K562 (cell line): ENCODE measurements at regions not wholly inside any gene's neighbourhood (a gene's known extent, or its start where the extent isn't known, plus 50 kb on each side); places are given as distances from the start of the nearest gene placed in this dataset.

Source experiments
- ATAC-seq: fragments of 200-7000 bp; cut with Tn5 transposase; 3 replicates; pipeline ENCODE4 v1.9.1; 2020; ENCODE audit warnings: moderate library complexity
- BruUV-seq: library from RNA; stranded (reverse); fragments of 400-500 nt; replicated peaks from 2 replicates; lab custom pipeline; 2021; lab: Mats Ljungman, UMichigan
- CTCF ChIA-PET: fragments of 300-600 bp; formaldehyde crosslinking; extraction: SDS; loops from one replicate; lab custom pipeline; 2021; ENCODE audit warnings: low intra/inter-chr PET ratio; lab: Yijun Ruan, JAX
- POLR2A ChIA-PET: fragments of 300-600, 350-650 bp; sonication (Branson Sonifier 250); formaldehyde crosslinking; extraction: SDS; loops from one replicate; lab custom pipeline; 2021; ENCODE audit warnings: antibody characterized with exemption, inconsistent platforms; lab: Yijun Ruan, JAX
- DNase-seq, 4 experiments: peaks; one replicate each; pipeline versions ENCODE4 v3.0.0 to v3.0.0-alpha.2; 2011 to 2018; ENCODE audit warnings: low spot score in 3 of 4, mixed read lengths in 3 of 4; ENCODE audit errors: extremely low read depth in 1 of 4
- FAIRE-seq: peaks from 2 replicates; lab custom pipeline; 2011; peaks lifted over from hg19 to GRCh38; lab: Jason Lieb, UNC
- H2AFZ ChIP-seq: 2 replicates; pipeline ENCODE4 v1.6.0; 2011; ENCODE audit warnings: low read depth, low read length, control low read depth, inconsistent platforms
- H3K27ac ChIP-seq: fragments of 200-600 bp; 3 replicates; pipeline ENCODE4 v1.8.0; 2011; ENCODE audit warnings: low read depth, mild to moderate bottlenecking, control low read depth, inconsistent platforms, low read length, moderate library complexity, mixed read lengths; ENCODE audit errors: extremely low read depth
- H3K27me3 ChIP-seq, 2 experiments: fragments of 300-600 bp in 1 of 2; 2 replicates in 1 of 2; 3 replicates in 1 of 2; pipeline versions ENCODE4 v1.6.0 to v1.8.0; 2011; ENCODE audit warnings: inconsistent platforms in 2 of 2, low read length in 2 of 2, mild to moderate bottlenecking in 1 of 2, mixed read lengths in 1 of 2, moderate library complexity in 1 of 2; ENCODE audit not compliant: control insufficient read depth in 2 of 2, insufficient read depth in 2 of 2
- H3K36me3 ChIP-seq: fragments of 300-600 bp; 3 replicates; pipeline ENCODE4 v1.8.0; 2011; ENCODE audit warnings: mild to moderate bottlenecking, low read length, inconsistent platforms; ENCODE audit not compliant: control insufficient read depth, insufficient read depth
- H3K4me1 ChIP-seq, 2 experiments: fragments of 200-600 bp in 1 of 2; replicated peaks in 1 of 2; 2 replicates in 1 of 2; 3 replicates in 1 of 2; pipeline versions ENCODE4 v1.5.1 to v1.8.0; 2011; ENCODE audit warnings: inconsistent platforms in 2 of 2, low read length in 2 of 2, mild to moderate bottlenecking in 1 of 2, mixed read lengths in 1 of 2, moderate library complexity in 1 of 2; ENCODE audit not compliant: control insufficient read depth in 2 of 2, insufficient read depth in 2 of 2
- H3K4me2 ChIP-seq: 2 replicates; pipeline ENCODE4 v1.6.1; 2011; ENCODE audit warnings: low read length, control low read depth, inconsistent platforms, mixed read lengths; ENCODE audit not compliant: insufficient read depth
- H3K4me3 ChIP-seq: fragments of 200-600 bp; sonication (generic), shearing (Covaris generic); 2 replicates; pipeline ENCODE4 v1.5.1; 2016; ENCODE audit warnings: control low read depth, inconsistent platforms
- H3K79me2 ChIP-seq: fragments of 200-600 bp; 3 replicates; pipeline ENCODE4 v1.8.0; 2011; ENCODE audit warnings: low read length, inconsistent platforms; ENCODE audit not compliant: control insufficient read depth, insufficient read depth
- H3K9ac ChIP-seq, 2 experiments: 2 replicates each; pipeline versions ENCODE4 v1.6.0 to v1.6.1; 2011; ENCODE audit warnings: low read depth in 2 of 2, low read length in 2 of 2, control low read depth in 1 of 2, inconsistent platforms in 1 of 2, mild to moderate bottlenecking in 1 of 2, mixed read lengths in 1 of 2; ENCODE audit not compliant: insufficient read depth in 1 of 2
- H3K9me1 ChIP-seq: one replicate; pipeline ENCODE4 v1.6.0; 2011; ENCODE audit warnings: inconsistent platforms, mild to moderate bottlenecking, low read length, moderate library complexity; ENCODE audit not compliant: control insufficient read depth, insufficient read depth
- H3K9me3 ChIP-seq: replicated peaks from 2 replicates; pipeline ENCODE4 v1.5.1; 2011; ENCODE audit warnings: low read depth, low read length, inconsistent platforms; ENCODE audit not compliant: control insufficient read depth, insufficient read depth
- H4K20me1 ChIP-seq: replicated peaks from 2 replicates; pipeline ENCODE4 v1.6.1; 2011; ENCODE audit warnings: low read length, inconsistent platforms, mixed read lengths; ENCODE audit not compliant: control insufficient read depth, insufficient read depth
- CXXC5 ChIP-seq: fragments of 250-450 bp; sonication (Bioruptor Pico); IDR thresholded peaks from 2 replicates; pipeline ENCODE4 v1.8.0; 2022; ENCODE audit warnings: inconsistent platforms, mild to moderate bottlenecking, moderate library complexity
- FOXJ2 ChIP-seq: fragments of 200-800 bp; sonication (Bioruptor generic); IDR thresholded peaks from 2 replicates; pipeline ENCODE4 v1.6.1; 2016; ENCODE audit warnings: missing genetic modification characterization, missing compliant biosample characterization
- GABPB2 ChIP-seq: fragments of 250-450 bp; sonication (Bioruptor Pico); conservative IDR thresholded peaks from 2 replicates; pipeline ENCODE4 v1.5.1; 2021; ENCODE audit warnings: mild to moderate bottlenecking
- GATAD2A ChIP-seq: fragments of 450-650 bp; IDR thresholded peaks from 2 replicates; pipeline ENCODE4 v1.6.1; 2017
- HLTF ChIP-seq: fragments of 450-650 bp; IDR thresholded peaks from 2 replicates; pipeline ENCODE4 v1.6.1; 2016
- KDM2B ChIP-seq: fragments of 250-450 bp; sonication (Bioruptor Pico); IDR thresholded peaks from 2 replicates; pipeline ENCODE4 v1.8.0; 2021; ENCODE audit warnings: mild to moderate bottlenecking, moderate library complexity
- MAZ ChIP-seq, 2 experiments: fragments of 450-650 bp in 1 of 2; sonication (generic) in 1 of 2; formaldehyde crosslinking; IDR thresholded peaks in 1 of 2; conservative IDR thresholded peaks in 1 of 2; 2 replicates each; pipeline versions ENCODE4 v1.4.0 to v1.5.0; 2020; ENCODE audit warnings: mild to moderate bottlenecking in 1 of 2, missing genetic modification reagents in 1 of 2
- NFYB ChIP-seq: IDR thresholded peaks from 2 replicates; pipeline ENCODE4 v1.6.1; 2011; ENCODE audit warnings: mild to moderate bottlenecking, moderate library complexity; ENCODE audit not compliant: insufficient read length; ENCODE audit errors: extremely low read depth
- NR4A1 ChIP-seq, 2 experiments: fragments of 250-450 bp in 1 of 2; fragments of 450-650 bp in 1 of 2; sonication (Bioruptor Pico) in 1 of 2; IDR thresholded peaks; 2 replicates each; pipeline versions ENCODE4 v1.4.0 to v1.6.1; 2016 to 2020; ENCODE audit warnings: mild to moderate bottlenecking in 2 of 2, missing compliant biosample characterization in 1 of 2, missing genetic modification characterization in 1 of 2, moderate library complexity in 1 of 2
- PHB ChIP-seq: fragments of 250-450 bp; sonication (Bioruptor Pico); IDR thresholded peaks from 2 replicates; pipeline ENCODE4 v1.5.0; 2021
- POLR2AphosphoS2 ChIP-seq: IDR thresholded peaks from 2 replicates; pipeline ENCODE4 v1.6.1; 2012; ENCODE audit warnings: low read length, improper control_type of control experiment
- RBM25 ChIP-seq: fragments of 200-400 bp; formaldehyde crosslinking; IDR thresholded peaks from 2 replicates; pipeline ENCODE4 v1.6.1; 2018; ENCODE audit warnings: low read length, low read depth, moderate library complexity; ENCODE audit not compliant: severe bottlenecking
- ZNF146 ChIP-seq: IDR thresholded peaks from one replicate; pipeline ENCODE4 v1.6.1; 2018; ENCODE audit warnings: missing compliant biosample characterization; ENCODE audit not compliant: unreplicated experiment
- ZNF347 ChIP-seq: fragments of 450-650 bp; formaldehyde crosslinking; IDR thresholded peaks from 2 replicates; pipeline ENCODE4 v1.4.0; 2020; ENCODE audit warnings: low read depth, mild to moderate bottlenecking, moderate library complexity
- WGBS: fragments of 100-300 bp; shearing (Covaris generic); methylation state at CpG from one replicate; pipeline ENCODE4 v1.1.6; 2016; ENCODE audit warnings: low coverage, mixed read lengths; ENCODE audit not compliant: insufficient coverage; ENCODE audit errors: missing lambda C conversion rate; 5-methylcytosine and 5-hydroxymethylcytosine counted together
- in situ Hi-C: fragments of 300-500 bp; cut with MboI; formaldehyde crosslinking; loops from 4 replicates; pipeline ENCODE4 v1.15.0; 2018; ENCODE audit warnings: inconsistent platforms, mixed read lengths
- intact Hi-C: fragments of 100-400 bp; cut with micrococcal nuclease; formaldehyde crosslinking; loops from 2 replicates; pipeline ENCODE4 v1.14.2; 2022
- TF ChIP-seq, protein P1 (sequence below): fragments of 250-450 bp; sonication (Bioruptor Pico); IDR thresholded peaks from 2 replicates; pipeline ENCODE4 v1.4.0; 2020
- TF ChIP-seq, protein P2 (sequence below): sonication (generic); formaldehyde crosslinking; IDR thresholded peaks from 2 replicates; pipeline ENCODE4 v1.8.0; 2022; ENCODE audit warnings: missing genetic modification reagents, mild to moderate bottlenecking, moderate library complexity, borderline replicate concordance

DNA sequence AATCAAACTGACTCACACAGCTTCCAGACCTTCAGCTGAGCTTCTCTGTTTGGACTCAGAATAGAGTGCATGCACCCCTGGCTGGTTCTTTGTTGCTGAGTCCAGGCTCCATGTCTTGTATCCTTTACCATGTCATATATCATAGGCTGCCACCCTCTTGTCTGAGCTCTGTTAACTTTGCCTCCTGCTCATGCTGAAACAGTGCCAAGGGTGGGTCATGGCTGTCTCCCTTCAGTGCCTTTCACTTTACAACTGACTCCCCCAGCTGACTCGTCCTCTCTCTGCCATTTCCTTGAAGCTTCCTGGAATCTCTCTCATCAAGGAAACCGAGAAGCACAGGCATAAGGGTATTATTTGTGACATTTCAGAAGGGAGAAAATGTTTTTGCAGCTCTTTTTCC is 885.3 kb downstream of the TTLL7 start:
- WGBS = 0% methylated on average over 2 of the region's 2 CpGs
- Histone ChIP-seq H3K4me3 (no peak overlapping the region), H3K4me1 (no peaks in the 10 kb centered on the region), H2AFZ (no peak overlapping the region)
- in situ Hi-C loops = no loop called here
- no peak for FAIRE-seq
- no peak for DNase-seq
- POLR2A ChIA-PET = no interaction called here
- TF ChIP-seq KDM2B (CRISPR knock-in tag) (no peak), FOXJ2 (tag) (no peak), NR4A1 (CRISPR knock-in tag; IDR thresholded peaks at IDR 0.05) (no peak), NR4A1 (tag; IDR thresholded peaks at IDR 0.05) (no peak), GABPB2 (no peak), CXXC5 (CRISPR knock-in tag) (no peak), ZNF347 (CRISPR knock-in tag) (no peak), RBM25 (no peak), POLR2AphosphoS2 (no peak), HLTF (no peak), MAZ (CRISPR knock-in tag; conservative IDR thresholded peaks at IDR 0.05 in 1 of 2, IDR thresholded peaks at IDR 0.05 in 1 of 2) (no peak), NFYB (no peak), PHB (CRISPR knock-in tag) (no peak), GATAD2A (no peak), ZNF146 (CRISPR knock-in tag) (no peak)
- TF ChIP-seq, protein P1, sequence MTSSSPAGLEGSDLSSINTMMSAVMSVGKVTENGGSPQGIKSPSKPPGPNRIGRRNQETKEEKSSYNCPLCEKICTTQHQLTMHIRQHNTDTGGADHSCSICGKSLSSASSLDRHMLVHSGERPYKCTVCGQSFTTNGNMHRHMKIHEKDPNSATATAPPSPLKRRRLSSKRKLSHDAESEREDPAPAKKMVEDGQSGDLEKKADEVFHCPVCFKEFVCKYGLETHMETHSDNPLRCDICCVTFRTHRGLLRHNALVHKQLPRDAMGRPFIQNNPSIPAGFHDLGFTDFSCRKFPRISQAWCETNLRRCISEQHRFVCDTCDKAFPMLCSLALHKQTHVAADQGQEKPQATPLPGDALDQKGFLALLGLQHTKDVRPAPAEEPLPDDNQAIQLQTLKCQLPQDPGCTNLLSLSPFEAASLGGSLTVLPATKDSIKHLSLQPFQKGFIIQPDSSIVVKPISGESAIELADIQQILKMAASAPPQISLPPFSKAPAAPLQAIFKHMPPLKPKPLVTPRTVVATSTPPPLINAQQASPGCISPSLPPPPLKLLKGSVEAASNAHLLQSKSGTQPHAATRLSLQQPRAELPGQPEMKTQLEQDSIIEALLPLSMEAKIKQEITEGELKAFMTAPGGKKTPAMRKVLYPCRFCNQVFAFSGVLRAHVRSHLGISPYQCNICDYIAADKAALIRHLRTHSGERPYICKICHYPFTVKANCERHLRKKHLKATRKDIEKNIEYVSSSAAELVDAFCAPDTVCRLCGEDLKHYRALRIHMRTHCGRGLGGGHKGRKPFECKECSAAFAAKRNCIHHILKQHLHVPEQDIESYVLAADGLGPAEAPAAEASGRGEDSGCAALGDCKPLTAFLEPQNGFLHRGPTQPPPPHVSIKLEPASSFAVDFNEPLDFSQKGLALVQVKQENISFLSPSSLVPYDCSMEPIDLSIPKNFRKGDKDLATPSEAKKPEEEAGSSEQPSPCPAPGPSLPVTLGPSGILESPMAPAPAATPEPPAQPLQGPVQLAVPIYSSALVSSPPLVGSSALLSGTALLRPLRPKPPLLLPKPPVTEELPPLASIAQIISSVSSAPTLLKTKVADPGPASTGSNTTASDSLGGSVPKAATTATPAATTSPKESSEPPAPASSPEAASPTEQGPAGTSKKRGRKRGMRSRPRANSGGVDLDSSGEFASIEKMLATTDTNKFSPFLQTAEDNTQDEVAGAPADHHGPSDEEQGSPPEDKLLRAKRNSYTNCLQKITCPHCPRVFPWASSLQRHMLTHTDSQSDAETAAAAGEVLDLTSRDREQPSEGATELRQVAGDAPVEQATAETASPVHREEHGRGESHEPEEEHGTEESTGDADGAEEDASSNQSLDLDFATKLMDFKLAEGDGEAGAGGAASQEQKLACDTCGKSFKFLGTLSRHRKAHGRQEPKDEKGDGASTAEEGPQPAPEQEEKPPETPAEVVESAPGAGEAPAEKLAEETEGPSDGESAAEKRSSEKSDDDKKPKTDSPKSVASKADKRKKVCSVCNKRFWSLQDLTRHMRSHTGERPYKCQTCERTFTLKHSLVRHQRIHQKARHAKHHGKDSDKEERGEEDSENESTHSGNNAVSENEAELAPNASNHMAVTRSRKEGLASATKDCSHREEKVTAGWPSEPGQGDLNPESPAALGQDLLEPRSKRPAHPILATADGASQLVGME (CRISPR knock-in tag) = no peak
- TF ChIP-seq, protein P2, sequence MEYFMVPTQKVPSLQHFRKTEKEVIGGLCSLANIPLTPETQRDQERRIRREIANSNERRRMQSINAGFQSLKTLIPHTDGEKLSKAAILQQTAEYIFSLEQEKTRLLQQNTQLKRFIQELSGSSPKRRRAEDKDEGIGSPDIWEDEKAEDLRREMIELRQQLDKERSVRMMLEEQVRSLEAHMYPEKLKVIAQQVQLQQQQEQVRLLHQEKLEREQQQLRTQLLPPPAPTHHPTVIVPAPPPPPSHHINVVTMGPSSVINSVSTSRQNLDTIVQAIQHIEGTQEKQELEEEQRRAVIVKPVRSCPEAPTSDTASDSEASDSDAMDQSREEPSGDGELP (CRISPR knock-in tag) = no peak
- TF ChIP-seq, all 486 proteins: peak for 0
- Histone ChIP-seq H3K36me3 (no peaks in the 10 kb centered on the region), H3K9me1 (no peaks in the 10 kb centered on the region), H3K27ac (no peak overlapping the region), H3K4me2 (no peak overlapping the region), H3K27me3 (no peaks in the 10 kb centered on the region), H4K20me1 (no peaks in the 10 kb centered on the region), H3K79me2 (no peaks in the 10 kb centered on the region), H3K9ac (no peak overlapping the region), H3K9me3 (no peaks in the 10 kb centered on the region; the same call in 1 of the 2 replicates)
- CTCF ChIA-PET = no interaction called here
- BruUV-seq = no TSS peak
- ATAC-seq = no peak
- intact Hi-C loops = no loop called here
